Esophagus squamous epithelium (tissue), 4 donors: ENCODE measurements at regions not wholly inside any gene's neighbourhood (a gene's known extent, or its start where the extent isn't known, plus 50 kb on each side); places are given as distances from the start of the nearest gene placed in this dataset.

Experiments
- CTCF ChIP-seq, 6 experiments: fragments of 450-650 bp in 4 of 6; fragments of 200-600 bp in 2 of 6; sonication (generic) in 2 of 6; IDR thresholded peaks; one replicate each; pipeline ENCODE4 v1.5.1; 2016 to 2019; ENCODE audit warnings: antibody characterized with exemption in 6 of 6, mild to moderate bottlenecking in 4 of 6, moderate library complexity in 4 of 6
- POLR2A ChIP-seq, 4 donors: fragments of 450-650 bp; IDR thresholded peaks; one replicate each; pipeline ENCODE4 v1.6.1; 2017; ENCODE audit warnings: antibody characterized with exemption in 4 of 4, mild to moderate bottlenecking in 4 of 4, moderate library complexity in 3 of 4

- TF ChIP-seq POLR2A (IDR thresholded peaks at IDR 0.05) (no peak), CTCF (IDR thresholded peaks at IDR 0.05) (no peak)
Observed at GRCh38 chr6:23395381-23395780, 730.6 kb upstream of the NRSN1 start.
